ENCODE measurements at regions not wholly inside any gene's neighbourhood (a gene's known extent, or its start where the extent isn't known, plus 50 kb on each side); places are given as distances from the start of the nearest gene placed in this dataset.

- no peak for DNase-seq (ENCODE audit: insufficient read length, low spot score, missing footprints)
- Histone ChIP-seq H3K4me2 (ENCODE audit: insufficient read depth, low read length) (no peak overlapping the region), H3K27ac (ENCODE audit: low read depth, low read length) (no peak overlapping the region), H3K9me3 (ENCODE audit: low read depth, low read length) (no peaks in the 10 kb centered on the region), H3K36me3 (ENCODE audit: insufficient read depth, low read length) (no peaks in the 10 kb centered on the region), H3K27me3 (ENCODE audit: insufficient read depth, low read length) (no peaks in the 10 kb centered on the region), H4K20me1 (ENCODE audit: insufficient read depth, low read length) (no peaks in the 10 kb centered on the region), H3K4me1 (ENCODE audit: insufficient read depth, low read length) (no peaks in the 10 kb centered on the region), H3K4me3 (ENCODE audit: insufficient read depth, low read length) (no peak overlapping the region), H3K79me2 (ENCODE audit: insufficient read depth, low read length) (no peaks in the 10 kb centered on the region), H2AFZ (ENCODE audit: low read length) (no peak overlapping the region)
- no peak for TF ChIP-seq CTCF (IDR thresholded peaks at IDR 0.05; ENCODE audit: extremely low read depth, low read depth, low read length)
Measured at GRCh38 chr15:60250316-60250715, 147.5 kb downstream of the ANXA2 start.

GRCh38 chr15:60251300-60252070 lies 146.3 kb downstream of the ANXA2 start:
- no peaks in the 10 kb centered on the region for H3K27me3 ChIP-seq (ENCODE audit: insufficient read depth, low read length)
- H3K79me2 ChIP-seq (ENCODE audit: insufficient read depth, low read length): no peaks in the 10 kb centered on the region
- no peak for DNase-seq (ENCODE audit: insufficient read length, low spot score, missing footprints)

GRCh38 chr15:60254416-60254815 lies 143.4 kb downstream of the ANXA2 start:
- Histone ChIP-seq H3K36me3 (ENCODE audit: insufficient read depth, low read length) (no peaks in the 10 kb centered on the region), H4K20me1 (ENCODE audit: insufficient read depth, low read length) (no peaks in the 10 kb centered on the region), H3K4me2 (ENCODE audit: insufficient read depth, low read length) (no peak overlapping the region), H3K79me2 (ENCODE audit: insufficient read depth, low read length) (no peaks in the 10 kb centered on the region), H3K9me3 (ENCODE audit: low read depth, low read length) (no peaks in the 10 kb centered on the region), H3K4me1 (ENCODE audit: insufficient read depth, low read length) (no peaks in the 10 kb centered on the region), H2AFZ (ENCODE audit: low read length) (no peak overlapping the region), H3K27me3 (ENCODE audit: insufficient read depth, low read length) (no peaks in the 10 kb centered on the region), H3K27ac (ENCODE audit: low read depth, low read length) (no peak overlapping the region), H3K4me3 (ENCODE audit: insufficient read depth, low read length) (no peak overlapping the region)
- TF ChIP-seq CTCF (IDR thresholded peaks at IDR 0.05; ENCODE audit: extremely low read depth, low read depth, low read length): no peak
- DNase-seq (ENCODE audit: insufficient read length, low spot score, missing footprints): no peak

More at GRCh38 chr15:60251300-60252070, 146.3 kb downstream of the ANXA2 start:
- no peak overlapping the region for H2AFZ ChIP-seq (ENCODE audit: low read length)
- H3K4me2 ChIP-seq (ENCODE audit: insufficient read depth, low read length): no peak overlapping the region
- H3K36me3 ChIP-seq (ENCODE audit: insufficient read depth, low read length): no peaks in the 10 kb centered on the region
- H3K27ac ChIP-seq (ENCODE audit: low read depth, low read length): no peak overlapping the region
- H3K9me3 ChIP-seq (ENCODE audit: low read depth, low read length): no peaks in the 10 kb centered on the region
- H3K4me1 ChIP-seq (ENCODE audit: insufficient read depth, low read length): no peaks in the 10 kb centered on the region
- no peak for TF ChIP-seq CTCF (IDR thresholded peaks at IDR 0.05; ENCODE audit: extremely low read depth, low read depth, low read length)
- no peaks in the 10 kb centered on the region for H4K20me1 ChIP-seq (ENCODE audit: insufficient read depth, low read length)
- H3K4me3 ChIP-seq (ENCODE audit: insufficient read depth, low read length): no peak overlapping the region

GRCh38 chr15:60255390-60255789 lies 142.4 kb downstream of the ANXA2 start:
- no peak for TF ChIP-seq CTCF (IDR thresholded peaks at IDR 0.05; ENCODE audit: extremely low read depth, low read depth, low read length)
- Histone ChIP-seq H3K9me3 (ENCODE audit: low read depth, low read length) (no peaks in the 10 kb centered on the region), H3K79me2 (ENCODE audit: insufficient read depth, low read length) (no peaks in the 10 kb centered on the region), H2AFZ (ENCODE audit: low read length) (no peak overlapping the region), H3K4me1 (ENCODE audit: insufficient read depth, low read length) (no peaks in the 10 kb centered on the region), H3K27ac (ENCODE audit: low read depth, low read length) (no peak overlapping the region), H3K36me3 (ENCODE audit: insufficient read depth, low read length) (no peaks in the 10 kb centered on the region), H3K27me3 (ENCODE audit: insufficient read depth, low read length) (no peaks in the 10 kb centered on the region), H3K4me3 (ENCODE audit: insufficient read depth, low read length) (no peak overlapping the region), H4K20me1 (ENCODE audit: insufficient read depth, low read length) (no peaks in the 10 kb centered on the region), H3K4me2 (ENCODE audit: insufficient read depth, low read length) (no peak overlapping the region)
- no peak for DNase-seq (ENCODE audit: insufficient read length, low spot score, missing footprints)

Measured in osteoblast (primary cell).